ENCODE measurements at regions not wholly inside any gene's neighbourhood (a gene's known extent, or its start where the extent isn't known, plus 50 kb on each side); places are given as distances from the start of the nearest gene placed in this dataset.

DNA sequence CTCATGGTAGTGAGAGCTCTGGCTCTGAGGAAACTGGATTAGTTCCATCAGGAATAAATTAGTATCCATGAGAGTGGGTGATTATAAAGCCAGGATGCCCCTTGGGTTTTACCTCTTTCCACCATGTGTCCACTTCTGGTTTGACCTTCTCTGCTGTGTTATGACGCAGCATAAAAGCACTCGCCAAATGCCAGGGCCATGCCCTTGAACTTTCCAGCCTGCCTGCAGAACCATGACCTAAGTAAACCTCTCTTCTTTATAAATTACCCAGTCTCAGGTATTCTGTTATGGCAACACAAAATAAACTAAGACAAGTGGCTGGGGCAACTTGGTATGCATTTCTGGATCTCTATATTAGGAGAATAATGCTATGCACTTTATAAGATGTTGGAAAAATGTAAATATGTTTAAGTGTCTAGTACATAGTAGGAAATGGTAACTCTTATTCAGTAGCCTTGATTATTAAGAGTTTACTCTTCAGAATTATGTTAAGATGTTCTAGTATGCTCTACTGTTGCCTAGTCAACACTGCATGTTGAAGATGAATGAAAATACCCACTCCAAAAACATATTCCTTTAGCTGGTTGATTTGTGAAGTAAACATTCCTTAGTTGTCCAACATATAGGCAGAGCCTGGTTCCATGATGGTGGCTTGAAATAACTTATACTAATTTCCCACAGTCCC is 455.6 kb upstream of the TMPO start:
- TF ChIP-seq CTCF (IDR thresholded peaks at IDR 0.05; ENCODE audit: low read depth, low read length, poor library complexity, severe bottlenecking), result no peak
- no peak for TF ChIP-seq EZH2phosphoT487 (IDR thresholded peaks at IDR 0.05; ENCODE audit: borderline replicate concordance, low read length)

Measured in DOHH2 (cell line).